NB4 (cell line): ENCODE measurements at regions not wholly inside any gene's neighbourhood (a gene's known extent, or its start where the extent isn't known, plus 50 kb on each side); places are given as distances from the start of the nearest gene placed in this dataset.

Source experiments
- DNase-seq: peaks from one replicate; pipeline ENCODE4 v3.0.0; 2010; ENCODE audit warnings: low read depth
- H3K4me3 ChIP-seq: one replicate; pipeline ENCODE4 v1.5.1; 2011; ENCODE audit warnings: mild to moderate bottlenecking, low read depth, low read length, moderate library complexity
- MYC ChIP-seq: IDR thresholded peaks from 2 replicates; pipeline ENCODE4 v1.6.1; 2011; ENCODE audit warnings: low read depth, low read length
- POLR2A ChIP-seq: IDR thresholded peaks from 2 replicates; pipeline ENCODE4 v1.6.1; 2011; ENCODE audit warnings: mild to moderate bottlenecking; ENCODE audit not compliant: insufficient read length; ENCODE audit errors: extremely low read depth
- TF ChIP-seq, protein P1 (sequence below): IDR thresholded peaks from one replicate; pipeline ENCODE4 v1.5.1; 2012; ENCODE audit warnings: low read depth, low read length
- TF ChIP-seq, protein P2 (sequence below): IDR thresholded peaks from 2 replicates; pipeline ENCODE4 v1.6.1; 2011; ENCODE audit warnings: low read depth, low read length

DNA sequence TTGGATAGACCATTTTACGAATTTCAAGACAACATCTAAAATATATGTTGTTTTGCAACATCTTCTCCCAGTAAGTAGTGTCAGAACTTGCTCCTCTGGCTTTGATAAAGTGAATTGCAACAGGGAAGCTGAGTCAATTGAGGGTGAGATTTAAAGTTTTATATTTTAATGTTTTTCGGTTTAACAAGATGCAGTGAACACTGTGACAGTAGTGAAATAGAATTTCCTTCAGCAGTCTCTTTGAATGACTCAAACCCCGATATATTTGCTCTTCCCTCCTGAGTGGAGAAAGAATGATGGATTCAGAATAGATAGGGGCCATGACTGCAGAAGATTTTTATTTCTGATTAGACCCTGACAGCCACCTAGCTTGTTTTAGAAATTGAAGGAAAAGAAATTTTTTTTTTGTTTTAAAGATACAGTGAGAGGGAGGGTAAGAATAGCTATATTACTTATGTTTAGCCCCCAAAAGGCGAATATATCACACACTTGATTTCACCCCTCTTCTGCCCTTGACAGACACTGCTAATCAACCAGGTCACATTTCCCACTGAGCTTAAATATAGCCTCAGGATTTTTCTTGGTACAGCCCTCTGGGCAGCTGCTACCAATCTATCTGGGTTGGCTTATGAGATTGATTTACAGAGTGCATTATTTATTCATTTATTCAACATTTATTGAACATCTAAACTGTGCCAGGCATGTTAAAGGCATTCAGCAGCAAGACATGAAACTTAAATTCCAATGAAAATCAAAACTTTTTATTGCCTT, 183.3 kb upstream of the ADAMTS9 start:
- DNase-seq = no peak
- TF ChIP-seq, protein P1, sequence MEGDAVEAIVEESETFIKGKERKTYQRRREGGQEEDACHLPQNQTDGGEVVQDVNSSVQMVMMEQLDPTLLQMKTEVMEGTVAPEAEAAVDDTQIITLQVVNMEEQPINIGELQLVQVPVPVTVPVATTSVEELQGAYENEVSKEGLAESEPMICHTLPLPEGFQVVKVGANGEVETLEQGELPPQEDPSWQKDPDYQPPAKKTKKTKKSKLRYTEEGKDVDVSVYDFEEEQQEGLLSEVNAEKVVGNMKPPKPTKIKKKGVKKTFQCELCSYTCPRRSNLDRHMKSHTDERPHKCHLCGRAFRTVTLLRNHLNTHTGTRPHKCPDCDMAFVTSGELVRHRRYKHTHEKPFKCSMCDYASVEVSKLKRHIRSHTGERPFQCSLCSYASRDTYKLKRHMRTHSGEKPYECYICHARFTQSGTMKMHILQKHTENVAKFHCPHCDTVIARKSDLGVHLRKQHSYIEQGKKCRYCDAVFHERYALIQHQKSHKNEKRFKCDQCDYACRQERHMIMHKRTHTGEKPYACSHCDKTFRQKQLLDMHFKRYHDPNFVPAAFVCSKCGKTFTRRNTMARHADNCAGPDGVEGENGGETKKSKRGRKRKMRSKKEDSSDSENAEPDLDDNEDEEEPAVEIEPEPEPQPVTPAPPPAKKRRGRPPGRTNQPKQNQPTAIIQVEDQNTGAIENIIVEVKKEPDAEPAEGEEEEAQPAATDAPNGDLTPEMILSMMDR = no peak
- no peak for TF ChIP-seq POLR2A
- TF ChIP-seq MYC = no peak
- H3K4me3 ChIP-seq = no peak overlapping the region

DNA sequence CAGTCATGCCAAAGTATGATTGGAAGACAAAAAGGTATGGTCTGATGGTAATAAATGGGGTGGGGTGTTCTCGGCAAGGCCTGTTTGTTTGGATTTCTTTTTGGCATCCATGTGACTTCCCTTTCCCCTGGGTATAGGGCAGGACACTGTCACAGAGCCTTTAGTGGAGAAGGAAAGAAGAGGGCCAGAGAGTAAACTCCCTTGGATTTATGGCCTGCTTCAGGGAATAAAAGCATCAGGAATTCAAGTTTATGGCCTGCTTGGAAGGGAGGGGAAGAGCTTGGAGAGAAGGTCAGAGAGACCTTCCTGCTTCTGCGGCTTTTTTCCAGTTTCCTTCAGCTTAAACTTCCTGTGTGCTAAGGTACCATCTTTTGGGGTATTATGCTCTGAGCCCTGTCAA, 179.4 kb upstream of the ADAMTS9 start:
- no peak for DNase-seq
- TF ChIP-seq POLR2A = no peak
- TF ChIP-seq, protein P2, sequence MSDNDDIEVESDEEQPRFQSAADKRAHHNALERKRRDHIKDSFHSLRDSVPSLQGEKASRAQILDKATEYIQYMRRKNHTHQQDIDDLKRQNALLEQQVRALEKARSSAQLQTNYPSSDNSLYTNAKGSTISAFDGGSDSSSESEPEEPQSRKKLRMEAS = no peak
- TF ChIP-seq MYC = no peak
- TF ChIP-seq, protein P1 = no peak
- H3K4me3 ChIP-seq = no peak overlapping the region

DNA sequence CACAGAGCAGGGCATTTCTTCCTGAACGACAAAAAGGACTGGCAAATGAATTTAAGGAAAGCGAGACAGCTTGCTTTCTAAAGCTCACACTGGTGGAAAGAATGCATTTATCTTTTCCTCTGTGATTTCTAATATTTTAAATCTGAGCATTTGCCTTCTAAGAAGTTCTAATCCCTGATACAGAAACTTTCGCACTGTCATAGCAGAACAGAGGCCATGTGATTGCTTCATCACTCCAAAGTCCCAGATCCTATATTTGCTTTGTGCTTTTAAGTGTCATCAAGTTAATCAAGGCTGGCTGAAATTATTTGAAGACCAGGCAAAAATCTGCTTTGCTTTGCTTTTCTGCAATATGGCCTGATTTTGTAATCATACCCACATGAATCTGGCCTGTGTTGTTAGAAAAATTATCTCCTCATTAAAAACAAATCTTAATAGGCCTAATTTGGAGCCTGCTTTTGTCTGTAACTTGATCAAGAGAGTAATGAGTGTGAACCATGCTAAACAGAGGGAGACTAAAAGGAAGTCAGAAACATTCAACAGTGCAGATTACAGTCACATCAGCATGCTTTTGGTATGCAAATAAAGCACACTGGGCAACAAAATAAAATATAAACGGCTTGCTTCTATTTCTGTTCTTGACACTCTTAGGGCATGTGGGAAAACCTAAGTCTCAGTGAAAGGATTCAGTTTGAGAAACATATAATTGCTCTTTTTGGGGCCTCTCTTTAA, 178.2 kb upstream of the ADAMTS9 start:
- DNase-seq = no peak

DNA sequence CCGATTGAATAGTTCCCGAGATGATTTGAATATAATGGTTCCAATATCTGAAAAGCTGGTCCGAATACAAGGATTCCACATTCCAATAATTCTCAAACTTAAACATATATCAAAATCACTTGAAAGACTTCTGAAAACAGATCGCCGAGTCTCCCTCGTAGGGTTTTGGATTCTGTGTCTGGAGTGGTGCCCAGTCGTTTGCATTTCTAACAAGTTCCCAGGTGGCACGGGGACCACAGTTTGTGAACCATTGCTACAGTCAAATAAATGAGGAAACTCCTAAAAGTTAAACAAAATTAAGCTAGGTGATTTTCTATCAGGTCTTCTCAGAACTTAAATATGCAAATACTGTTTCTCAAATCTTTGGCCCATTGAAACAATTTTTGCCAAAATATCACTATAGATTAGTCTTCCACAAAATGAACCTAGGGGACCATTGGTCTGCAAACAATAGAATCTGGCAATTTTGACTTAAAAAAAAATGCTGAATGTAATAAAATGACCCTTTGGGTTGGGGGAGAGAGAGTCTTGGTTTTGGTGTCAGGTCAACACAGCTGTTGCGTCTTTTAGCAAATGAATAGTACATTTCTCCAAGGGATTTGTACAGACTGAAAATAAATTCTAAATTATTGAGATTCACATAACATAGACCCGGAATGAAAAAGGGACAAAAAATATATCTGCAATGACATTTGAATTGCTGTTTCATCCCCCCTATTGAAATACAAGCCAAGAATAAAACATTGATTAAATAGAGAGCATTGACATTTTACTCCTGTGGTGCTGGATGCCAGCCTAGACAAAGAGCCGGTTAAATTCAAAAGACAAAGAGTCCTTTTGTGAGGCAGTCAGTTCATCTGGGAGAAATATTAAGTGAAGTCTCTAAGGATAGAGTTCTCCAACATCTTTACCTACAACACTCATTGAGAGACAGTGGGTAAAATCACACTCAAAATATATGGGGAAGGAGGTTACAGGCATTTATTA, 175.7 kb upstream of the ADAMTS9 start:
- TF ChIP-seq MYC (no peak), POLR2A (no peak)
- TF ChIP-seq, protein P1 = no peak
- TF ChIP-seq, protein P2 = no peak
- no peak for DNase-seq
- no peak overlapping the region for H3K4me3 ChIP-seq

More for the DNA sequence above, 178.2 kb upstream of the ADAMTS9 start:
- no peak overlapping the region for H3K4me3 ChIP-seq
- TF ChIP-seq, protein P1 = no peak
- TF ChIP-seq MYC (no peak), POLR2A (no peak)
- TF ChIP-seq, protein P2 = no peak

DNA sequence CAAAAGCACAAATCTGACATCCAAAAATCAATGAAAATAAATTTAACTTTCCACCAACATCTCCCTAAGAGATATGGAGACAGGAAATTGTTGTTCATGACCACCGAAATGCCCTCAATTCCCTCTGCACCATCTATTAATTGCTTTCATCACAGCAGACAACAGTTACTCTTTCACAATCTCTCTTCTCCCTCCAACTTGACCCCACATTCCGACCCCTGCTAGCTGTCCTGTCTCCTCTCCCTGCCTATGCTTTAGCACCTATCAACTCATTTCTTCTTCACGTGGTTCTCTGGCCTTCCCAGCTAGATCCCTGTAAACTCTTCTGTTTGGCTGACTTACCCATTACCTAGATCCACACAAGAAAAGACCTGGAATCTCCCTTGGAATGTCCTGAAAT, 173.9 kb upstream of the ADAMTS9 start:
- H3K4me3 ChIP-seq = no peak overlapping the region
- no peak for TF ChIP-seq MYC
- TF ChIP-seq, protein P2 = no peak
- no peak for TF ChIP-seq POLR2A
- TF ChIP-seq, protein P1 = no peak
- no peak for DNase-seq
